ENCODE measurements at regions not wholly inside any gene's neighbourhood (a gene's known extent, or its start where the extent isn't known, plus 50 kb on each side); places are given as distances from the start of the nearest gene placed in this dataset.

GRCh38 chr2:39851251-39851650 lies 72.2 kb upstream of the THUMPD2 start:
- no peak for TF ChIP-seq CTCF (IDR thresholded peaks at IDR 0.05; ENCODE audit: low read depth, low read length)
- TF ChIP-seq EZH2phosphoT487 (IDR thresholded peaks at IDR 0.05; ENCODE audit: low read depth): no peak

Data from OCI-LY3 (cell line).